Stimulated activated CD4-positive, alpha-beta T cell treated with anti-CD3 and anti-CD28 coated beads, Interleukin-12 subunit alpha, Interleukin-12 subunit beta, amount 100 ng/mL, for 48 hours (primary cell): ENCODE measurements at regions not wholly inside any gene's neighbourhood (a gene's known extent, or its start where the extent isn't known, plus 50 kb on each side); places are given as distances from the start of the nearest gene placed in this dataset.
"Not testable (repeated sequence)": the region's sequence is repeated elsewhere in the genome, so short reads cannot be mapped to it uniquely, and the experiment has no call there.

Experiments
- DNase-seq, 3 donors: peaks; one replicate each; pipeline ENCODE4 v3.0.0-alpha.2; 2020; ENCODE audit warnings: low read depth in 2 of 3, low spot score in 1 of 3

GRCh38 chr4:60266505-60266904 is 933.6 kb upstream of the ADGRL3 start:
- DNase-seq = no peak

- DNase-seq = no peak
These were observed 903.7 kb upstream of the ADGRL3 start for GRCh38 chr4:60296386-60296785.

GRCh38 chr4:60313611-60314178 is 886.4 kb upstream of the ADGRL3 start:
- no peak for DNase-seq

- DNase-seq = no peak
These were observed 885.7 kb upstream of the ADGRL3 start for GRCh38 chr4:60314416-60314815.

GRCh38 chr4:60315586-60315985 is 884.5 kb upstream of the ADGRL3 start:
- no peak for DNase-seq

GRCh38 chr4:60326735-60327134 is 873.4 kb upstream of the ADGRL3 start:
- no peak for DNase-seq

- DNase-seq = no peak
These were observed 872.5 kb upstream of the ADGRL3 start for GRCh38 chr4:60327651-60328050.

GRCh38 chr4:60344908-60345307 is 855.2 kb upstream of the ADGRL3 start:
- DNase-seq = no peak

- DNase-seq = no peak
These were observed 854.7 kb upstream of the ADGRL3 start for GRCh38 chr4:60345392-60345791.

- no peak for DNase-seq
These were observed 840.3 kb upstream of the ADGRL3 start for GRCh38 chr4:60359746-60360367.

- DNase-seq = no peak
These were observed 835.0 kb upstream of the ADGRL3 start for GRCh38 chr4:60365176-60365575.

GRCh38 chr4:60366661-60367060 is 833.5 kb upstream of the ADGRL3 start:
- no peak for DNase-seq

- no peak for DNase-seq
These were observed 831.1 kb upstream of the ADGRL3 start for GRCh38 chr4:60368986-60369385.

- no peak for DNase-seq
These were observed 822.1 kb upstream of the ADGRL3 start for GRCh38 chr4:60378010-60378409.

GRCh38 chr4:60384516-60384915 is 815.6 kb upstream of the ADGRL3 start:
- DNase-seq = no peak

GRCh38 chr4:60389633-60390032 is 810.5 kb upstream of the ADGRL3 start:
- DNase-seq = no peak

- DNase-seq = no peak
These were observed 803.6 kb upstream of the ADGRL3 start for GRCh38 chr4:60396341-60397049.

GRCh38 chr4:60400593-60400992 is 799.5 kb upstream of the ADGRL3 start:
- DNase-seq = no peak

GRCh38 chr4:60404027-60404426 is 796.1 kb upstream of the ADGRL3 start:
- DNase-seq = no peak

GRCh38 chr4:60422439-60422838 is 777.7 kb upstream of the ADGRL3 start:
- DNase-seq = no peak

- not testable (repeated sequence) for DNase-seq
These were observed 776.4 kb upstream of the ADGRL3 start for GRCh38 chr4:60423573-60424184.

- DNase-seq = no peak
These were observed 767.2 kb upstream of the ADGRL3 start for GRCh38 chr4:60432911-60433310.
